ENCODE measurements at regions not wholly inside any gene's neighbourhood (a gene's known extent, or its start where the extent isn't known, plus 50 kb on each side); places are given as distances from the start of the nearest gene placed in this dataset.

DNA sequence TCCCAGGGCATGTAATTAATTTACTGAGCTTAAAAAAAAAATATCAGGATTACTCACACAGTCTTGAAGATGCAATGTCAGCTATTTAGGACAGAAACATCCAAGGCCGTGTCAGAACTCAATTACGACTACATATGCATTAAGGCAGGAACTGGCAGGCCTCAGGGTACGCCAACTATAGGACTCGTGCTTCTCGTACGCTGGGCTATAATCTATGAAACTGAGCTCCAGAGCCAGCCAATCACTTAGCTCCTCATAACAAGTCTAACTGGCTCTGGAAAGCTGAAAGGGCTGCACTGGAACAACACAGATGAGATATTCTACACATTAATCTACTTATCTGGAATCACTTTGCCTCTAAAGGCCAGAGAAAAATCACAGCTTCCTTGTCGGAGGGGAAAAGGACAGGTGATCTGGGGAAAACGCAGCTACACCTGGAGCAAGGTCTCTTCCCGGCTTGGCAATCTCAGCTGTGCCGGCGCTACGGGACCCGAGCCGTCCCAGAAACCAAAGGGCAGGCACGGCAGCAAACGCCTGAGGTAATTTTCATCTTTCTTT is 212.0 kb downstream of the DEPDC1B start:
- TF ChIP-seq, protein P1, sequence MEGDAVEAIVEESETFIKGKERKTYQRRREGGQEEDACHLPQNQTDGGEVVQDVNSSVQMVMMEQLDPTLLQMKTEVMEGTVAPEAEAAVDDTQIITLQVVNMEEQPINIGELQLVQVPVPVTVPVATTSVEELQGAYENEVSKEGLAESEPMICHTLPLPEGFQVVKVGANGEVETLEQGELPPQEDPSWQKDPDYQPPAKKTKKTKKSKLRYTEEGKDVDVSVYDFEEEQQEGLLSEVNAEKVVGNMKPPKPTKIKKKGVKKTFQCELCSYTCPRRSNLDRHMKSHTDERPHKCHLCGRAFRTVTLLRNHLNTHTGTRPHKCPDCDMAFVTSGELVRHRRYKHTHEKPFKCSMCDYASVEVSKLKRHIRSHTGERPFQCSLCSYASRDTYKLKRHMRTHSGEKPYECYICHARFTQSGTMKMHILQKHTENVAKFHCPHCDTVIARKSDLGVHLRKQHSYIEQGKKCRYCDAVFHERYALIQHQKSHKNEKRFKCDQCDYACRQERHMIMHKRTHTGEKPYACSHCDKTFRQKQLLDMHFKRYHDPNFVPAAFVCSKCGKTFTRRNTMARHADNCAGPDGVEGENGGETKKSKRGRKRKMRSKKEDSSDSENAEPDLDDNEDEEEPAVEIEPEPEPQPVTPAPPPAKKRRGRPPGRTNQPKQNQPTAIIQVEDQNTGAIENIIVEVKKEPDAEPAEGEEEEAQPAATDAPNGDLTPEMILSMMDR (IDR thresholded peaks at IDR 0.05; ENCODE audit: extremely low read depth, missing control alignments), result no peak
- DNase-seq (ENCODE audit: low spot score), result no peak

DNA sequence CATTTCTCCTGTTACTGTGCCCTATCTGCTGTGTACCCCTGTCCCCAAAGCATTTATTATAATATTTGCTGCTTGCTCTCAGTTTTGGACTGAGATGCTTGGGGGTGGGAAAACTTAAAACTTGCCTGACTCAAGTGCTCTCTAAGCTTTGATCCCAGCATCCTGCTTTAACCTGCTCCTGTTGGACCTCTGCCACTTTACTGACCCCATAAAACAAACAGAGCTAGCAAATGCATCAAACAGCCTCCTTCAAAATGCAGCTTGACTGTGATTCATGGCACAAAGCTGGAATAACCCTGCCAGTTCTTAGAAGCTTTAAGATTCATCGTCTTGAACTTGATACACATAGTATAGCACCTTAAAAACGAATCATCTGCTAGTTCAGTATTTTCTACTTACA is 212.5 kb downstream of the DEPDC1B start:
- TF ChIP-seq, protein P1 (IDR thresholded peaks at IDR 0.05; ENCODE audit: extremely low read depth, missing control alignments), result no peak
- no peak for DNase-seq (ENCODE audit: low spot score)

DNA sequence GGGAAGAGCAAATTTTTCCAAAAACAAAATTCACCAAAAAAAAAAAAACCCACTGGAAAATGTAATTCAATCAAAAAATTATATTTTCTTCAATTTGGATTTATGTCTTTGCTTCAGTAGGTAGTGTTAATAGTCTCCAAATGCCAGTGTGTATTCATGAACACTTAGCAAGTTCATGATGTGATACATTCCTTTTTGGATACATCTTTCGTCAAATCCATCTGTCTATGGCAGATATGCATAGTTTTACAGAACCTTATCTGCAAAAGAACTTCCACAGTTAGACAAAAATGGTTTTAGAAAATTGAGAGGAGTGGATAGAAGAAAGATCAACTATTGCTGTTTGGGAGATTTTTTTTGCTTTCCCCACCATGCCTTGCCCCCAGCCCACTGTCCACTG is 214.6 kb downstream of the DEPDC1B start:
- TF ChIP-seq, protein P1 (IDR thresholded peaks at IDR 0.05; ENCODE audit: extremely low read depth, missing control alignments), result no peak
- no peak for DNase-seq (ENCODE audit: low spot score)

DNA sequence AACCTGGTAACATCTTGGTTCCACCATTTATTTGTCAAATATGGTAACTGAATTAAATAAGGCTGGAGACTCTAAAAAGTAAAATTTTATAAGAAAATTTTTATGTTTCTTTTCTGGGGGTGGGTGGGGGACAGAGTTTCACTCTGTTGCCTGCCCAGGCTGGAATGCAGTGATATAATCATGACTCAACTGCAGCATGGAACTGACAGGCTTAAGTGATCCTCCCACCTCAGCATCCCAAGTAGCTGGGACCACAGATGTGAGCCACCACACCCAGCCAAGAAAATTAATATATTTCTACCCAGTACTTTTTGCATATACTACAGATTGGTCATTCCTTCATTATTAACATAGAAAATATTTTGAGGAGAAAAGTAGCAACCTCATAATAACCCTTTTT is 216.9 kb downstream of the DEPDC1B start:
- DNase-seq (ENCODE audit: low spot score), result no peak
- TF ChIP-seq, protein P1 (IDR thresholded peaks at IDR 0.05; ENCODE audit: extremely low read depth, missing control alignments), result no peak

DNA sequence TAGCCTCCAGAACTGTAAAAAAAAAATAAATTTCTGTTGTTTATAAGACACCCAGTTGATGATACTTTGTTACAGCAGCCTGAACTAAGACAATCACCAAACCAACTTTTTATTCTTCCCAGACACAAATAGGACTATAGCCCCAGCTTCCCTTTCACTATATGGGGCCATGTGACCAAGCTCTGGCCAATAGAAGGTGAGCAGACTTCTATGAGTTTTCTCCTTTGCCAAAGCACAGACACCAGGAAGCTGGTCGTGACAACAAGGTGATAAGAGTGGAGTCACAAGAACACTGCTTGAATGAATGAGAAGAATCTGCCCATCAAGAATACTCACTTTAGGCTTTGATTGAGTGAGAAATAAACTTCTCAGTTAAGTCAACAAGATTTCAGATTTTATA is 217.7 kb downstream of the DEPDC1B start:
- no peak for DNase-seq (ENCODE audit: low spot score)
- TF ChIP-seq, protein P1 (IDR thresholded peaks at IDR 0.05; ENCODE audit: extremely low read depth, missing control alignments), result no peak

DNA sequence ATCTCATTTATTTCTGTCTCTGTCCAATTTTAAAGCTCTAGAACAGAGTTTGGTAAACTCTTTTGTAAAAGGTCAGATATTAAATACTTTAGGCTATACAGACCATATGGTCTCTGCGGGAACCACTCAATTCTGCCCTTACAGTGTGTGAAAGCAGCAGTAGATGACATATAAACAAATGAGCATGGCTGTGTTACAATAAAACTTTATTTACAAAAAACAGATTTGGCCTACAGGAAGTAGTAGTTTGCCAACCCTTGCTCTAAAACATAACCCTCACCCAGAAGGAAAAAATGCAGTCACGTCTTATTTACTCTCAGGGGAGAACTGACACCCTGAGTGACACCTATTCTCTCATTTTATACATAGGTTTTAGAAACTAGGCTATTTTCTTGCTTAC is 220.4 kb downstream of the DEPDC1B start:
- DNase-seq (ENCODE audit: low spot score), result no peak
- TF ChIP-seq, protein P1 (IDR thresholded peaks at IDR 0.05; ENCODE audit: extremely low read depth, missing control alignments), result no peak

DNA sequence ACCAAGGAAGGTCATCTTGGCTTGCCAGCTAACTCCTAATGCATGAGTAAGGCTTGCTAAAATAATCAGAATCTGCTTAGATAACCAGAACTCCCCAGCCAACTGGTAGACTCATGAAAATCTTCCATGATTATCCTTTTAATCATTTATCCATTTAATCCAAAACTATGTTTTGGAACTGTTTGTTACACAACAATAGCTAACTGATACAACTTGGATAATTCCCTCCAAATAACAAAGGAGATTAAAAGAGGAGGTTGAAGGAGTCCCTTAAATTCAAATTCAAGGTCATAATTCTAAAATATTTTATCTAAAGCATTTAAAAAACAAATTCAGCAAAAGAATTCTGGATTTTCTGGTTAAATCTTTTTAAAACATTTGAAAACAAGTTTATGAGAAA is 222.1 kb downstream of the DEPDC1B start:
- DNase-seq (ENCODE audit: low spot score), result no peak

More for the DNA sequence above, 222.1 kb downstream of the DEPDC1B start:
- TF ChIP-seq, protein P1 (IDR thresholded peaks at IDR 0.05; ENCODE audit: extremely low read depth, missing control alignments), result no peak

Measured in GM20000 (cell line).